Urinary bladder (tissue), 3 donors: ENCODE measurements at regions not wholly inside any gene's neighbourhood (a gene's known extent, or its start where the extent isn't known, plus 50 kb on each side); places are given as distances from the start of the nearest gene placed in this dataset.

Experiments used
- DNase-seq: peaks from one replicate; pipeline ENCODE4 v3.0.0-alpha.2; 2015; ENCODE audit errors: extremely low spot score
- H3K27ac ChIP-seq: one replicate; pipeline ENCODE4 v1.5.1; 2013; ENCODE audit warnings: low read depth, mild to moderate bottlenecking, moderate library complexity
- H3K36me3 ChIP-seq: one replicate; pipeline ENCODE4 v1.6.1; 2013; ENCODE audit warnings: mild to moderate bottlenecking, moderate library complexity; ENCODE audit not compliant: insufficient read depth
- H3K4me1 ChIP-seq: one replicate; pipeline ENCODE4 v1.6.1; 2013; ENCODE audit warnings: mild to moderate bottlenecking, moderate library complexity; ENCODE audit not compliant: insufficient read depth
- H3K4me3 ChIP-seq: one replicate; pipeline ENCODE4 v1.5.1; 2013; ENCODE audit warnings: low read depth, low read length
- WGBS: extraction: QIAGEN DNeasy Blood & Tissue Kit; methylation state at CpG from one replicate; pipeline ENCODE4 v1.1.7; 2013; 5-methylcytosine and 5-hydroxymethylcytosine counted together
- donor health status: healthy with polysubstance abuse.
- donor health status: healthy.

GRCh38 chr10:132992433-132993215 lies 50.3 kb upstream of the CFAP46 start:
- 86% methylated on average over 36 of the region's 36 CpGs for WGBS
- Histone ChIP-seq H3K27ac (no peak overlapping the region), H3K36me3 (no peaks in the 10 kb centered on the region), H3K4me1 (no peaks in the 10 kb centered on the region), H3K4me3 (no peak overlapping the region)
- no peak for DNase-seq
